NCI-H128 (cell line): ENCODE measurements at regions not wholly inside any gene's neighbourhood (a gene's known extent, or its start where the extent isn't known, plus 50 kb on each side); places are given as distances from the start of the nearest gene placed in this dataset.
"Not testable (repeated sequence)": the region's sequence is repeated elsewhere in the genome, so short reads cannot be mapped to it uniquely, and the experiment has no call there.

Source experiments
- DNase-seq: peaks from one replicate; lab custom pipeline; 2025; ENCODE audit not compliant: unreplicated experiment; lab: John Stamatoyannopoulos, UW

DNA sequence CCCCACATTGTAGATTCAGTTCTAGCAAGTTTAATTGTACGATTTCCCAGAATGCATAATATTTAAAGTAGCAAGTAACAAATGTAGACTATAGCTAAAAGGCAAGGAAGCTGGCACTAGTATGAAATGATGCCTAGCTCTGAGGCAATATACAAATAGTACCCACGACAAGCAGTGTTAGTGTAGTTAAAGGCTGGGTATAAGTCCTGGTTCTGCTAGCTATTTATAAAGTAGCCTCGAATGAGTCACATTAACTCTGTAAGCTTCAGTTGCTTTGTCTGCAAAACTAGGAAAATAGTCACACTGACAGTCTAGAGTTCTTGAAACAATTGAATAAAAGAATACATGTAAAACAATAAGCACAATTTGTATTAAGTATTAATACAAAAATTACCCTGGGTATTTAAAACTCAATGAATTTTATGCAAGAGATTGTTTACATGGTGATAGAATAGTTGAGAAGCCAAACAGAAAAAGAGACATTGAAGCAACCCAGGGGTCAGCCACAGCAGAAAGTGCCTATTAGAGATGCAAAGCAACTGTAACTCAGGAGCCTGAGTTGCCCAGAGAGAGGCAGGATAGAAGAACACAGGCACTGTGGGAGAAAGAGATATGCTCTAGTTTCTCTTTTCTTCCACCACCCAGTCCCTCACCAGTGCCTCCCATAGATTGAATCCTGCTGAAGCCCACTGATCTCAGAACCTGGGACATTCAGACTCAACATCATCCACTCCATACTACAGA, 949.0 kb downstream of the C4orf33 start:
- DNase-seq, result no peak

- no peak for DNase-seq
Measured at GRCh38 chr4:130053723-130054122, 957.8 kb downstream of the C4orf33 start.

- no peak for DNase-seq
Measured at GRCh38 chr4:130054908-130055307, 959.0 kb downstream of the C4orf33 start.

DNA sequence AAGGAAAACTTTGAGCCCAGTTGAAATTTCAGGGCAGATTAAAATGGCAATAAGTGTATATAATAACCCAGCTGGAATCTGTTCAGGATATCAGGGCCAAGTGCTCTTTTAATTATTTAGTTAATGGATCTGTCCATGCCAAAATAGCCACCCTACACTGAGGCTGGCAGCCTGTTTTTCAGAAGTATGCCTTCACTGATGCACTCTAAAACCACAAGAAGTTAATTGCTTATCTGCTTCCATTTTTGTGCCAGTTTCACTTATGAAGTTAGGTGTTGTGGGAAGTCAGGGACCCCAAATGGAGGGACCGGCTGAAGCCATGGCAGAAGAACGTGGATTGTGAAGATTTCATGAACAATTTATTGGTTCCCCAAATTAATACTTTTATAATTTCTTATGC, 960.3 kb downstream of the C4orf33 start:
- no peak for DNase-seq

DNA sequence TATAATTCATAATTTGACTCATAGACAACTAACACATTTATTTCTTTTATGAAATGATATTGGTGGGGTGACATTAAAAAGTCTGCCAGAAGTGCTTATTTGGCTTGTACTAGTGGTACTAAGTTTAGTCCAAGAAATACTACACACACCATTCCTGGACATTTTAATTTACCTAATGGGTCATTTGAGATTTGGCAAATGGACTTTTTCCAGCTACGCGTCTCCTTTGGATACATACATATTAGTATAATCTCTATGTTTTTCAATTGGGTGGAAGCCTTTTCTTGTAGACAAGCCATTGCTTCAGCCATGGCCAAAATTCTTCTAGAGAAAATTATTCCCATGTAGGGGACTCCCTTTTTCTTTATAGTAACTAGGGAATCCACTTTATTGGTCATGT, 968.5 kb downstream of the C4orf33 start:
- DNase-seq, result no peak

- no peak for DNase-seq
Measured at GRCh38 chr4:130067419-130067818, 971.5 kb downstream of the C4orf33 start.

GRCh38 chr4:130068072-130068471, 972.1 kb downstream of the C4orf33 start:
- DNase-seq, result no peak

DNA sequence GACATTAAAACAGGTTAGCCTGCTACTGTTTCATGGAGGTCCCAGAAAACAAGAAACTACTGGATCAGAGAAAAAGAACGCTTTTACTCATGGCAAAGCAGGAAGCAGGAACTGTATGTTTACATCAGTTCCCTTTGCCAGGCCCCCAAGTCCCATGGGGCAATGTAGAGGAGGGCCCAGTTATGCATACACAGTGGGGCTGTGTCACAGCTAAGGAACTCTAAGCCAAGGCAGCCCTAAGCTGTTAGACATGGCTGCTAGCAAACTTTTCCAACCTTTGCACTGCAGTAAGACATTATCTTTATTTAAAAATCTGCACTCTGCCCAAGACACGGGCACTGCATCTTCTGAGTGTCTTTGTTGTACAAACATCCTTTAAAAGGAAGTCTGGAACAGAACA, 975.8 kb downstream of the C4orf33 start:
- no peak for DNase-seq

- DNase-seq, result no peak
Measured at GRCh38 chr4:130073145-130073790, 977.3 kb downstream of the C4orf33 start.

- DNase-seq, result no peak
Measured at GRCh38 chr4:130074096-130074495, 978.1 kb downstream of the C4orf33 start.

- DNase-seq, result no peak
Measured at GRCh38 chr4:130077275-130077674, 981.3 kb downstream of the C4orf33 start.

GRCh38 chr4:130079027-130079426, 983.1 kb downstream of the C4orf33 start:
- not testable (repeated sequence) for DNase-seq

- DNase-seq, result no peak
Measured at GRCh38 chr4:130080872-130081451, 985.0 kb downstream of the C4orf33 start.

DNA sequence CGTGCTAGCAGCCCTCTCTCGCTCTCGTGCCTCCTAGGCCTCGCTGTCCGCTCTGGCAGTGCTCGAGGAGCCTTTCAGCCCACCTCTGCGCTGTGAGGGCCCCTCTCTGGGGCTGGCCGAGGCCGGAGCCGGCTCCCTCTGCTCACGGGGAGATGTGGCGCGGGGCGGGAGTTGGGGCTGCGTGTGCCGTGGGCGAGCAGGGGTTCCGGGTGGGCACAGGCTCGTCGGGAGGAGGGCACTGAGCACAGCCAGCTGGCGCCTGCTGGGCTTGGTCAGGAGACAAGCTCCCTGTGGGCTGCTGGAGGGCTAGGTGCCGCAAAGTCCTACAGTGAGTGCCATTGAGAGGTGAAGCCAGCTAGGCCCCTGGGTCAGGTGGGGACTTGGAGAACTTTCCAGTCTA, 994.5 kb downstream of the C4orf33 start:
- DNase-seq, result no peak

DNA sequence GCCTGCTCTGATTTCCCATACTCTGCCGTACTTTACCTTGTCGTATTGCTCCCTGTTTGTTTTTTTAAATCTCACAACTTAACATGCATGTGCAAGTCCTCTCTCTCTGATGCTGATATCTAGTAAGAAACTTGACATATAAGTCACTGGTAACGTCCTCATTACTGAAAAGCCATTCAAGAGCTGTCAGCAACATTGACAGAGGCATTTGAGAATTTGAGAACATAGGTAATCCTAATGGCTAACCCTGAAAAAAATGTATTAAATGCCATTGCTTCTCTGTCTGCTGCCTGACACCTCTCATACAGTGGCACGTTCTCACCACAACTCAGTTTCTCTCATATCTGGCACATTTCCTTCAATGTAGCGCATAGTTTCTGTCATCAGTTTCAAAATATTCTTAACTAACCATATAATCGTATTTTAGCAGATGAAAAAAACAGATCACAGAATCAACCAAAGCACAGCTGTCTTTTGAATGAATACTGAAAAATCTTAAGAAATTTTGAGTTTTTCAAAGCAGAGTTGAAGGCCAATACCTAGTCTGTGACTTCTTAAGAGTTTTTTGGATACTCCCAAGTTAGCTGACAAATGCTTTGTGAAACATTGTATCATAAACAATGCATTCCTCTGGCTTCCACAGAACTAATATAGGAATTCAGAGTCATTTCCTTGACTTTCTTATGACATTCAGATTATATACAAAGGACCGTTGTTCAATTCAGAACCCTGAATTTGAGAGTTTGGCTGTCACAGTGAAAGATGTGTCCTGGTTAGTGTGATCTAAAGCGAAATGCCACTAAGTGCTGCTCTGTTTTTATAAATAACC, 996.4 kb downstream of the C4orf33 start:
- DNase-seq, result no peak

DNA sequence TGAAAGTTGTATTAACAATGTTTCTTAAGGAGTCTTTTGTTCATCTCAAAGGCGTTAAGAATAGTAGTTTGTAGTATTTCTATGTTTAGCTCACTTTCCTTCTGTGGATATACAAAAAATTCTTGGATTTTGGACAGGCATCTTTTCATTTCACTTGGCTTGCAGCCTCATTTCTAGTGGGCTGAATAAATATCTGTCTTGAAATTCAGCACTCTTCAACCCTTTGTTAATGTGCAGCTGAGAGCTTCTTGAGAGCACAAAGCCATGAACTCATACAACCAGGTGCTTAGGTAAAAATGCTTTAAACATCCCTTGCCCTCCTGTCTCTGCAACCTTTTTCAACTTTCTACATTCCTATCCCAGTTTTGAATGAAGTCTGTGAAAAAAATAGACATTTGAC, 1003.2 kb downstream of the C4orf33 start:
- no peak for DNase-seq

DNA sequence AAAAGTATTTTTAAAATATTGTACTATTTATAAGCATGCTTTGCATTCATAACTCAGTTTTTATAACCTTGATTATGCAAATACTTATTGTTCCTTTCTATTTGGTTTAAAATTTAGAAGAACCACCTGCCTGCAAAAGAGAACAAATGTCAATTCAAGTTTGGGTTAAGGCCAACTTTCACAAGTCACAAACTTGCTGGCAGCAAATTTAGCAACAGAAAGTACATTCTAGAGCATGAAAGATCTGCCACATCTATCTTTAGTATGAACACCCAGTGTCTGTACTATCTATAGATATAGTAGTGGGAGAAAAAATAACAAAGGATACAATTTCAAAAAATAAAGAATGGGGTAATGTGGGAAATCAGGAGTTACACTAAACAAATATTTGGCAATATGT, 1014.2 kb downstream of the C4orf33 start:
- DNase-seq, result no peak

DNA sequence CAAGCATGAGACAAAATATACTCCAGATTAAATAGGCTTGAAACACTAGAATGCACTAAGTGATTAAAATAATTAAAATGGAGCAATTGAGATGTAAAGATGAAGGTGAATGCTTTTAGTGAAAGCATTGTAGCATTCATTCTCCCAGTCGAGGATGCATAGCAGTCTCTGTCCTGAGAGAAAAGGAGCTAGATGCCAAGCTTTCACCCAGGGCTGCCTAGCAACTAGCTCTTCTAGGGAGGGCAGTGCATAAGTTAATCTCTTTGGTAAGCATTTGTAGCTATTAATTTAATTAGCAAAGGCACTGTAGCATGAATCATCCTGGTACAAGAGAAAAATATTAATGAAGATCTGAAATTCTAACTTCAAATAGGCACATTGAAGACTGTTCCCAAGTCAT, 1014.8 kb downstream of the C4orf33 start:
- DNase-seq, result no peak

DNA sequence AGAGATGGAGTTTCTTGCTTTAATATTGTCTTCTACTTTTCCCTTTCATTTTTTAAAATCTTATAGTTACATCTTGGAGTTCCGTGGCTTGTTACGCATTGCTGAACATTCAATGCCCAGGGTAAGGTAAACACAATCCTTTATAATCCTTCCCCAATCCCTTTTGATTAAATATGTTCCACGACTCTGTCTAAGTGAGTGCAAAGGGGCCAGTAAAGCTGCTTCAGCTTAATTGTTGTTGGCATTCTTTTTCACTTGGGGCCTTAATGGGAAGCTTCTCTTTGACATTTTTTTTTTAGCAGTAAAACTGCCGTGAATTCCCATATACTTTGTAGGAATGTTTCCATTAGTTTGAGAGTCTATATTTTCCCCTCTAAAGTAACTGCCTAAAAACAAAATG, 1028.1 kb downstream of the C4orf33 start:
- no peak for DNase-seq

GRCh38 chr4:130125467-130125866, 1029.5 kb downstream of the C4orf33 start:
- DNase-seq, result no peak

DNA sequence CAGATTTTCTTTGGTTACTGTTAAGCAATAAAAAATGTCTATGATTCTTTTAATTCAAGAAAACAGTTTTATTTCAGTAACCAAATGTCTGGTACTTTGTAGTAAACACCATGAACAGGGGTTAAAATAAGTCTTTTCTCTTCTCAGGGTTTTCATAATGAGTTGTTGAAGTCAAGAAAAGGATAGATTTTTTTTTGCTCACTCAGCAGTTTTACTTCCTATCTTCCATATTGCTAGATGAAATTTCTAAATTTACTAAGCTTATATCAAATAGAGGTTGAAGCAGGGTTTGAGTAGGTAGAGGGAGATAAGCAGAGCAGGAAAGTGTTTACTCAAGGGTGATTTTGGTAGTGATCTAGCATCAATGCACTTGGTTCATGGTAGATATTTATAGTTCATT, 1031.3 kb downstream of the C4orf33 start:
- DNase-seq, result no peak

- DNase-seq, result no peak
Measured at GRCh38 chr4:130131536-130131935, 1035.6 kb downstream of the C4orf33 start.
